ENCODE measurements at regions not wholly inside any gene's neighbourhood (a gene's known extent, or its start where the extent isn't known, plus 50 kb on each side); places are given as distances from the start of the nearest gene placed in this dataset.

DNA sequence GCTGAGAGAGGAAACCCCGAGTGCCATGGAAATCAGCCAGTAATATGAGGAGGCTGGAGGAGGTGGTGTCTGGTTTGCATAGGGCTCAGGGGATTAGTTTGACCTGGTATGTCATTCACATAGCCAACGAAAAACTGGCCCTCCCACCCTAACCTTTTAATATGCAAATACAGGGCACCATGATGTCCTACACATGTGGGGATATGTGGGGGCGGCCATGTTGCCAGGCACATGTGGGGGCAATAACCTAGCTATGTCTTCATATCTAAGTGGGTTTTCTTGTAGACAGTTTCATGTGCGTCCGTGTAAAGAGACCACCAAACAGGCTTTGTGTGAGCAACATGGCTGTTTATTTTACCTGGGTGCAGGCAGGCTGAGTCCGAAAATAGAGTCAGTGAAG, 110.1 kb downstream of the MOBP start:
- TF ChIP-seq CTCF (IDR thresholded peaks at IDR 0.05) (no peak), POLR2A (IDR thresholded peaks at IDR 0.05) (no peak)

Data from heart left ventricle (tissue), 13 donors.